ENCODE measurements at regions not wholly inside any gene's neighbourhood (a gene's known extent, or its start where the extent isn't known, plus 50 kb on each side); places are given as distances from the start of the nearest gene placed in this dataset.
"Not testable (repeated sequence)": the region's sequence is repeated elsewhere in the genome, so short reads cannot be mapped to it uniquely, and the experiment has no call there.

DNA sequence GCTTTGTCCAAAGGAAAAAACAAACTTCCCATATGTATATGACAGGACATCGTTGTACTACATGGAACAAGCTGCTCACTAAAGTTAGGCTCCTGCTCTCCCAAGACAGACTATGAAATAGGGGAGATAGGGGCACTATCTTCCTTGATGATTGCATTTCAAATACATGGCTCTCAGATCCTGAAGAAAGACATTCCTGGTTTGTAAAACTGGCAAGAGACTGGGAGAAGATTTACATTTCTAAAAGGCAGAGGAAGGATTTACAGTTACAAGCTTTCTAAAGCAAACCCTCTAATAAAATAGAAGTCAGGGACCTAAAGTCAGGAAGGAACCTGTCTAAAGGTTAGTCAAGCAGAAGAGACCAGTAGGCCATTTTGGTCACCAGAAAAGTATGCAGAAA, 103.7 kb downstream of the SLC17A6 start:
- Histone ChIP-seq H3K36me3 (no peaks in the 10 kb centered on the region), H3K4me1 (no peaks in the 10 kb centered on the region), H3K27ac (no peak overlapping the region), H3K4me3 (no peak overlapping the region), H3K27me3 (no peaks in the 10 kb centered on the region), H3K9me3 (no peaks in the 10 kb centered on the region)
- ATAC-seq = no peak
- DNase-seq = no peak
- intact Hi-C loops (cut with DNase I) = no loop called here
- TF ChIP-seq, protein P1, sequence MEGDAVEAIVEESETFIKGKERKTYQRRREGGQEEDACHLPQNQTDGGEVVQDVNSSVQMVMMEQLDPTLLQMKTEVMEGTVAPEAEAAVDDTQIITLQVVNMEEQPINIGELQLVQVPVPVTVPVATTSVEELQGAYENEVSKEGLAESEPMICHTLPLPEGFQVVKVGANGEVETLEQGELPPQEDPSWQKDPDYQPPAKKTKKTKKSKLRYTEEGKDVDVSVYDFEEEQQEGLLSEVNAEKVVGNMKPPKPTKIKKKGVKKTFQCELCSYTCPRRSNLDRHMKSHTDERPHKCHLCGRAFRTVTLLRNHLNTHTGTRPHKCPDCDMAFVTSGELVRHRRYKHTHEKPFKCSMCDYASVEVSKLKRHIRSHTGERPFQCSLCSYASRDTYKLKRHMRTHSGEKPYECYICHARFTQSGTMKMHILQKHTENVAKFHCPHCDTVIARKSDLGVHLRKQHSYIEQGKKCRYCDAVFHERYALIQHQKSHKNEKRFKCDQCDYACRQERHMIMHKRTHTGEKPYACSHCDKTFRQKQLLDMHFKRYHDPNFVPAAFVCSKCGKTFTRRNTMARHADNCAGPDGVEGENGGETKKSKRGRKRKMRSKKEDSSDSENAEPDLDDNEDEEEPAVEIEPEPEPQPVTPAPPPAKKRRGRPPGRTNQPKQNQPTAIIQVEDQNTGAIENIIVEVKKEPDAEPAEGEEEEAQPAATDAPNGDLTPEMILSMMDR (IDR thresholded peaks at IDR 0.05) = no peak

DNA sequence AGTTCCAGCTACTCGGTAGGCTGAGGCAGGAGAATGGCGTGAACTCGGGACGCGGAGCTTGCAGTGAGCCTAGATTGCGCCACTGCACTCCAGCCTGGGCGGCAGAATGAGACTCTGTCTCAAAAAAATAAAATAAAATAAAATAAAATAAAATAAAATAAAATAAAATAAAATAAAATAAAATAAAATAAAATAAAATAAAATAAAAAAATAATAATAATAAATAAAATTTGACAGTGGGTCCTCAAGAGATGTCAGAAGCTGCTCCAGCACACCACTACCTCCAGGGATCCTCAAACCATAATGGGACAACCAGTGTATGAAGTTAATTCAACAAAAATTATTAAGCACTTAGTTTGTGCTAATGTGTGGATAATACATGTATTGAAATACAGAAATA, 97.4 kb downstream of the SLC17A6 start:
- DNase-seq; H3K27me3 ChIP-seq; H3K4me1 ChIP-seq; ATAC-seq; intact Hi-C loops (cut with DNase I); H3K27ac ChIP-seq; H3K36me3 ChIP-seq; H3K4me3 ChIP-seq; H3K9me3 ChIP-seq: not testable (repeated sequence)

DNA sequence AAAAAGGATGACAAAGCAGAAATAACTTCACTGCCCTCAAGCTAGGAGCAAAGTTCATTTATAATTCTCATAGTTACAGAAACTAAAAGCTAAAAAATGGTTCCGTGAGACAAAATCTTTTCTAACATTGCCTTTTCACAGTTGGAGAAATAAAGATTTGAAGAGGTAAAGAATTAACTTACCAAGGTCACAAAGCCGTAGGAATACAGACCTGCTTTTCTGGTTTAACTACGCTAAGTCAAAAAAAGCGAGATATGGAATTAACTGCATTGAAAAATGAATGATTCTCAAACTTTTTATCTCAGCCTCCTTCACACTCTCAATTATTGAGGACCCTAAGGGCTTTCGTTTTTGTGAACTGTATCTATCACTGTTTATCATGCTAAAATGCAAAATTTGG, 95.3 kb downstream of the SLC17A6 start:
- ATAC-seq (no peak), DNase-seq (no peak)
- H3K4me1 ChIP-seq = no peaks in the 10 kb centered on the region
- no peak overlapping the region for H3K4me3 ChIP-seq
- no peaks in the 10 kb centered on the region for H3K9me3 ChIP-seq
- intact Hi-C loops (cut with DNase I) = no loop called here
- H3K27ac ChIP-seq = no peak overlapping the region
- H3K27me3 ChIP-seq = peaks cover 4% of the 10 kb centered on the region
- no peaks in the 10 kb centered on the region for H3K36me3 ChIP-seq
- TF ChIP-seq, protein P1 (IDR thresholded peaks at IDR 0.05) = no peak

DNA sequence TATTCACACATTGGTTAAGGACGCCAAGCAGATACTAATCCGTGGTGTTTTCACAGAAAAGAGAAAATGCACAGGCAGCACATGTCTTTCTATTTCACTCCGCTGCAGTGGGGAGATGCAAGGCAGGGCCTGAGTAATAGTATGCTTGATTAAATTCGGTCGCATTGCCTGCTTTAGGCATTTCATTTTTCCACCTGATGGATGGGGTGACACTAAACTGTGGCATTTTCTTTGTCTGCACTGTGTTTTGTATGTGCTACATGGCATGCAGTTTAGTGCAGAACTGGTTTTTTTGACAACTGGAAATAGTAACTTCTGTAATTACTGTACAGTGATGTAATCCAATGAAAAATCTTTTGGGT, 94.9 kb downstream of the SLC17A6 start:
- no peaks in the 10 kb centered on the region for H3K4me1 ChIP-seq
- no peaks in the 10 kb centered on the region for H3K36me3 ChIP-seq
- peak overlapping the region; percentile 27 for H3K4me3 ChIP-seq
- intact Hi-C loops (cut with DNase I) = no loop called here
- ATAC-seq (no peak), DNase-seq (no peak)
- TF ChIP-seq, protein P1 (IDR thresholded peaks at IDR 0.05) = no peak
- H3K9me3 ChIP-seq = no peaks in the 10 kb centered on the region
- peaks cover 4% of the 10 kb centered on the region for H3K27me3 ChIP-seq
- no peak overlapping the region for H3K27ac ChIP-seq

DNA sequence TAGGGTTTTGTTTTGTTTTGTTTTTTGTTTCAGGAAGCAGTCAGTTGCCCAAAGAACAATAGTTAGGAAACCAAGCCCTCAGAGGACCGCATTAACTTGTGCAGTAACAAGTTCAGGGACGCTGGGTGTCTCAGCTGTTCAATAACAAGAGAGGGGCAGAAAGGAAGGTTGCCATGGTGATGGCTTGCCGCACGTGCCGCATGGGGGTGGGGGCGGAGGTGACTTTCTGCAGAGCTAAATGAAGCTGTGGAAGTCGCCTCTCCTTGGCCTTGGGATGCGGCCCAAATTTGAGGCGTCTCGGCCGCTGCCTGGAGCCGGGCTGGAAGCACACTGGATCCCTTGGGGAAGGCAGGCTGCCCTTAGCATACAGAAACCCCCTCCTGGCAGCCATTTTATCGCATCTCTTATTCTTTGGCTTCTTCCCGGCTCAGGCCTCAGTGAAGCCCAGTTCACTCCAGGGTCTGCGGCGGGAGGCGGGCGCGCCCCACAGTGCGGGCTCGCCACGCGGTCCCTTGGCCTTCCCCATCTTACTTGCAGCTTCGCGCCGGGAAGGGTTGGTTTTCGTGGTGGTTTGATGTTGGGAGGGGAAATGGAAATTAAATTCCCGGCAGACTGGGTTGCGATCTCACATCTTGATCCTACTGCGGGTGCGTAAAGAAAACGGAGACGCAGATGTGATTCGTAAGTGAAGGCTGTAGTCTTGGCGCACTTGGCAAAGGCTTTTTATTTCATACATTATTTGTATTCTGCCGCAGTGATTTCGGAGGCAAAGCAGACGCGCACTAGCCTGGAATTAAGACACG, 94.3 kb downstream of the SLC17A6 start:
- Histone ChIP-seq H3K27me3 (peaks cover 4% of the 10 kb centered on the region), H3K4me1 (no peaks in the 10 kb centered on the region), H3K36me3 (no peaks in the 10 kb centered on the region), H3K9me3 (no peaks in the 10 kb centered on the region), H3K4me3 (peak overlapping the region; percentile 27), H3K27ac (no peak overlapping the region)
- DNase-seq (no peak), ATAC-seq (peak; percentile 23)
- intact Hi-C loops (cut with DNase I) = no loop called here
- TF ChIP-seq, protein P1 (IDR thresholded peaks at IDR 0.05) = no peak

DNA sequence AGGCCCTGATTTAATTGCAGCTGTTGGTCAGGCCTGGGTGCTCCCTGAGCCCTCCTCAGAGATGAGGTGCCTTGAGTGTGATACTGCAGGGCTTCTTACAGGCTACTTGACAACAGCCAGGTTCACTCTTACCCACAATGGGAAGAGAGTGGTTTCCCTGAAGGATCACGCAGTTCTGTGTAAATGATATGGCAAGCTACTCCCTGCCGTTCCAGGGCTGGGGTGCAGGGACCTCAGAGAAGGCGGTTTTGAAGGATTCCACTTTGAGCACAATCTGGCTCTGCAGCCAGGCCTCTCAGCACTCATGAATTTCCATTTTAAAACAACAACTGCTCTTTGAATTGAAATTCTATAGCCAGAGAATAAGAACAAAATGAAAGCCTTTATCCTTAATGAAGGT, 92.9 kb downstream of the SLC17A6 start:
- intact Hi-C loops (cut with DNase I) = no loop called here
- ATAC-seq (no peak), DNase-seq (no peak)
- Histone ChIP-seq H3K27me3 (peaks cover 4% of the 10 kb centered on the region), H3K9me3 (no peaks in the 10 kb centered on the region), H3K27ac (no peak overlapping the region), H3K36me3 (no peaks in the 10 kb centered on the region), H3K4me3 (no peak overlapping the region), H3K4me1 (no peaks in the 10 kb centered on the region)
- TF ChIP-seq, protein P1 (IDR thresholded peaks at IDR 0.05) = no peak

All from upper lobe of right lung (tissue), 1 donor.